ENCODE measurements at regions not wholly inside any gene's neighbourhood (a gene's known extent, or its start where the extent isn't known, plus 50 kb on each side); places are given as distances from the start of the nearest gene placed in this dataset.

DNA sequence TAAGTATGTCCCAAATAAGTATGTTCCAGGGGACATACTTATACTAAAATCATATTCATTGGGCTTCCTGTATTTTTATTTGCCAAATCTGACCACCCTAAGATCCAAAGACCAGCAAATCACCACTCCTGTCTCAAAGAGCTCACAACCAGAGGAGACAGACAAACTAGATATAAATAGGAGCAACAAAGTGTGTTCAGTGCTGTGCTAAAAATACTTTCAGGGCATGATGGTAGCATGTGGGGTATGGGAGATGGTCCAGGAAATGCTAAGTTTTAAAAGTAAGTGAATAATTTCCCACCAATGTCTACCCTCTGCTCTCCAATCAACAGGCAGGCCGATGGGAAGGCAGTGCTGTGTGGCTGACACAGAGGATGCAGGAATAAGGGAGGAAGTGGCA is 87.1 kb downstream of the C1QL2 start:
- H4K20me1 ChIP-seq (replicated peaks; ENCODE audit: insufficient read depth), result no peaks in the 10 kb centered on the region
- H3K4me1 ChIP-seq (ENCODE audit: insufficient read depth), result peaks cover 21% of the 10 kb centered on the region
- Mint-ChIP-seq H3K27ac (no peak overlapping the region), H3K4me3 (no peak overlapping the region), H3K36me3 (ENCODE audit: low read depth) (no peaks in the 10 kb centered on the region), H3K27me3 (ENCODE audit: insufficient read depth, low read depth, poor library complexity) (peaks cover 8% of the 10 kb centered on the region), H3K4me1 (no peaks in the 10 kb centered on the region; the same call in 2 of the 3 replicates), H3K9me3 (no peaks in the 10 kb centered on the region; the same call in 1 of the 3 replicates)
- H3K36me3 ChIP-seq (ENCODE audit: insufficient read depth), result no peaks in the 10 kb centered on the region
- no peaks in the 10 kb centered on the region for H3K9me2 ChIP-seq (ENCODE audit: insufficient read depth)
- H2AFZ ChIP-seq, result no peak overlapping the region
- ATAC-seq (no peak), DNase-seq (ENCODE audit: low spot score) (no peak)
- H3K4me2 ChIP-seq, result no peak overlapping the region
- no peaks in the 10 kb centered on the region for H3F3A ChIP-seq (replicated peaks; ENCODE audit: low read depth)
- H3K79me2 ChIP-seq (replicated peaks; ENCODE audit: insufficient read depth), result no peaks in the 10 kb centered on the region
- no peak overlapping the region for H3K27ac ChIP-seq (ENCODE audit: low read depth)
- TF ChIP-seq CREB1 (CRISPR knock-in tag; IDR thresholded peaks at IDR 0.05; ENCODE audit: low read depth), result no peak
- no peak for TF ChIP-seq POLR2AphosphoS5 (IDR thresholded peaks at IDR 0.05; ENCODE audit: low read depth)
- TF ChIP-seq, protein P1, sequence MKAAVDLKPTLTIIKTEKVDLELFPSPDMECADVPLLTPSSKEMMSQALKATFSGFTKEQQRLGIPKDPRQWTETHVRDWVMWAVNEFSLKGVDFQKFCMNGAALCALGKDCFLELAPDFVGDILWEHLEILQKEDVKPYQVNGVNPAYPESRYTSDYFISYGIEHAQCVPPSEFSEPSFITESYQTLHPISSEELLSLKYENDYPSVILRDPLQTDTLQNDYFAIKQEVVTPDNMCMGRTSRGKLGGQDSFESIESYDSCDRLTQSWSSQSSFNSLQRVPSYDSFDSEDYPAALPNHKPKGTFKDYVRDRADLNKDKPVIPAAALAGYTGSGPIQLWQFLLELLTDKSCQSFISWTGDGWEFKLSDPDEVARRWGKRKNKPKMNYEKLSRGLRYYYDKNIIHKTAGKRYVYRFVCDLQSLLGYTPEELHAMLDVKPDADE (IDR thresholded peaks at IDR 0.05), result no peak
- no peak for TF ChIP-seq EZH2phosphoT487 (IDR thresholded peaks at IDR 0.05; ENCODE audit: unreplicated experiment)
- no peak for TF ChIP-seq STAT1 (IDR thresholded peaks at IDR 0.05; ENCODE audit: unreplicated experiment)
- TF ChIP-seq EZH2 (IDR thresholded peaks at IDR 0.05; ENCODE audit: low read depth, unreplicated experiment), result no peak
- no peak for TF ChIP-seq ZNF331 (CRISPR knock-in tag; IDR thresholded peaks at IDR 0.05; ENCODE audit: low read depth)
- TF ChIP-seq, protein P2, sequence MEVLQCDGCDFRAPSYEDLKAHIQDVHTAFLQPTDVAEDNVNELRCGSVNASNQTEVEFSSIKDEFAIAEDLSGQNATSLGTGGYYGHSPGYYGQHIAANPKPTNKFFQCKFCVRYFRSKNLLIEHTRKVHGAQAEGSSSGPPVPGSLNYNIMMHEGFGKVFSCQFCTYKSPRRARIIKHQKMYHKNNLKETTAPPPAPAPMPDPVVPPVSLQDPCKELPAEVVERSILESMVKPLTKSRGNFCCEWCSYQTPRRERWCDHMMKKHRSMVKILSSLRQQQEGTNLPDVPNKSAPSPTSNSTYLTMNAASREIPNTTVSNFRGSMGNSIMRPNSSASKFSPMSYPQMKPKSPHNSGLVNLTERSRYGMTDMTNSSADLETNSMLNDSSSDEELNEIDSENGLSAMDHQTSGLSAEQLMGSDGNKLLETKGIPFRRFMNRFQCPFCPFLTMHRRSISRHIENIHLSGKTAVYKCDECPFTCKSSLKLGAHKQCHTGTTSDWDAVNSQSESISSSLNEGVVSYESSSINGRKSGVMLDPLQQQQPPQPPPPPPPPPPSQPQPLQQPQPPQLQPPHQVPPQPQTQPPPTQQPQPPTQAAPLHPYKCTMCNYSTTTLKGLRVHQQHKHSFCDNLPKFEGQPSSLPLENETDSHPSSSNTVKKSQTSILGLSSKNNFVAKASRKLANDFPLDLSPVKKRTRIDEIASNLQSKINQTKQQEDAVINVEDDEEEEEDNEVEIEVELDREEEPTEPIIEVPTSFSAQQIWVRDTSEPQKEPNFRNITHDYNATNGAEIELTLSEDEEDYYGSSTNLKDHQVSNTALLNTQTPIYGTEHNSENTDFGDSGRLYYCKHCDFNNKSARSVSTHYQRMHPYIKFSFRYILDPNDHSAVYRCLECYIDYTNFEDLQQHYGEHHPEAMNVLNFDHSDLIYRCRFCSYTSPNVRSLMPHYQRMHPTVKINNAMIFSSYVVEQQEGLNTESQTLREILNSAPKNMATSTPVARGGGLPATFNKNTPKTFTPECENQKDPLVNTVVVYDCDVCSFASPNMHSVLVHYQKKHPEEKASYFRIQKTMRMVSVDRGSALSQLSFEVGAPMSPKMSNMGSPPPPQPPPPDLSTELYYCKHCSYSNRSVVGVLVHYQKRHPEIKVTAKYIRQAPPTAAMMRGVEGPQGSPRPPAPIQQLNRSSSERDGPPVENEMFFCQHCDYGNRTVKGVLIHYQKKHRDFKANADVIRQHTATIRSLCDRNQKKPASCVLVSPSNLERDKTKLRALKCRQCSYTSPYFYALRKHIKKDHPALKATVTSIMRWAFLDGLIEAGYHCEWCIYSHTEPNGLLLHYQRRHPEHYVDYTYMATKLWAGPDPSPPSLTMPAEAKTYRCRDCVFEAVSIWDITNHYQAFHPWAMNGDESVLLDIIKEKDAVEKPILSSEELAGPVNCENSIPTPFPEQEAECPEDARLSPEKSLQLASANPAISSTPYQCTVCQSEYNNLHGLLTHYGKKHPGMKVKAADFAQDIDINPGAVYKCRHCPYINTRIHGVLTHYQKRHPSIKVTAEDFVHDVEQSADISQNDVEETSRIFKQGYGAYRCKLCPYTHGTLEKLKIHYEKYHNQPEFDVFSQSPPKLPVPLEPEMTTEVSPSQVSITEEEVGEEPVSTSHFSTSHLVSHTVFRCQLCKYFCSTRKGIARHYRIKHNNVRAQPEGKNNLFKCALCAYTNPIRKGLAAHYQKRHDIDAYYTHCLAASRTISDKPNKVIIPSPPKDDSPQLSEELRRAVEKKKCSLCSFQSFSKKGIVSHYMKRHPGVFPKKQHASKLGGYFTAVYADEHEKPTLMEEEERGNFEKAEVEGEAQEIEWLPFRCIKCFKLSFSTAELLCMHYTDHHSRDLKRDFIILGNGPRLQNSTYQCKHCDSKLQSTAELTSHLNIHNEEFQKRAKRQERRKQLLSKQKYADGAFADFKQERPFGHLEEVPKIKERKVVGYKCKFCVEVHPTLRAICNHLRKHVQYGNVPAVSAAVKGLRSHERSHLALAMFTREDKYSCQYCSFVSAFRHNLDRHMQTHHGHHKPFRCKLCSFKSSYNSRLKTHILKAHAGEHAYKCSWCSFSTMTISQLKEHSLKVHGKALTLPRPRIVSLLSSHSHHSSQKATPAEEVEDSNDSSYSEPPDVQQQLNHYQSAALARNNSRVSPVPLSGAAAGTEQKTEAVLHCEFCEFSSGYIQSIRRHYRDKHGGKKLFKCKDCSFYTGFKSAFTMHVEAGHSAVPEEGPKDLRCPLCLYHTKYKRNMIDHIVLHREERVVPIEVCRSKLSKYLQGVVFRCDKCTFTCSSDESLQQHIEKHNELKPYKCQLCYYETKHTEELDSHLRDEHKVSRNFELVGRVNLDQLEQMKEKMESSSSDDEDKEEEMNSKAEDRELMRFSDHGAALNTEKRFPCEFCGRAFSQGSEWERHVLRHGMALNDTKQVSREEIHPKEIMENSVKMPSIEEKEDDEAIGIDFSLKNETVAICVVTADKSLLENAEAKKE (CRISPR knock-in tag; IDR thresholded peaks at IDR 0.05), result no peak
- TF ChIP-seq, protein P3, sequence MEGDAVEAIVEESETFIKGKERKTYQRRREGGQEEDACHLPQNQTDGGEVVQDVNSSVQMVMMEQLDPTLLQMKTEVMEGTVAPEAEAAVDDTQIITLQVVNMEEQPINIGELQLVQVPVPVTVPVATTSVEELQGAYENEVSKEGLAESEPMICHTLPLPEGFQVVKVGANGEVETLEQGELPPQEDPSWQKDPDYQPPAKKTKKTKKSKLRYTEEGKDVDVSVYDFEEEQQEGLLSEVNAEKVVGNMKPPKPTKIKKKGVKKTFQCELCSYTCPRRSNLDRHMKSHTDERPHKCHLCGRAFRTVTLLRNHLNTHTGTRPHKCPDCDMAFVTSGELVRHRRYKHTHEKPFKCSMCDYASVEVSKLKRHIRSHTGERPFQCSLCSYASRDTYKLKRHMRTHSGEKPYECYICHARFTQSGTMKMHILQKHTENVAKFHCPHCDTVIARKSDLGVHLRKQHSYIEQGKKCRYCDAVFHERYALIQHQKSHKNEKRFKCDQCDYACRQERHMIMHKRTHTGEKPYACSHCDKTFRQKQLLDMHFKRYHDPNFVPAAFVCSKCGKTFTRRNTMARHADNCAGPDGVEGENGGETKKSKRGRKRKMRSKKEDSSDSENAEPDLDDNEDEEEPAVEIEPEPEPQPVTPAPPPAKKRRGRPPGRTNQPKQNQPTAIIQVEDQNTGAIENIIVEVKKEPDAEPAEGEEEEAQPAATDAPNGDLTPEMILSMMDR (conservative IDR thresholded peaks at IDR 0.05; ENCODE audit: low read depth in 2 of 2), result no peak
- H3K4me3 ChIP-seq, result no peak overlapping the region
- no peaks in the 10 kb centered on the region for H3K27me3 ChIP-seq (ENCODE audit: insufficient read depth)

Measured in GM23338 (cell line).